ENCODE measurements at regions not wholly inside any gene's neighbourhood (a gene's known extent, or its start where the extent isn't known, plus 50 kb on each side); places are given as distances from the start of the nearest gene placed in this dataset.

DNA sequence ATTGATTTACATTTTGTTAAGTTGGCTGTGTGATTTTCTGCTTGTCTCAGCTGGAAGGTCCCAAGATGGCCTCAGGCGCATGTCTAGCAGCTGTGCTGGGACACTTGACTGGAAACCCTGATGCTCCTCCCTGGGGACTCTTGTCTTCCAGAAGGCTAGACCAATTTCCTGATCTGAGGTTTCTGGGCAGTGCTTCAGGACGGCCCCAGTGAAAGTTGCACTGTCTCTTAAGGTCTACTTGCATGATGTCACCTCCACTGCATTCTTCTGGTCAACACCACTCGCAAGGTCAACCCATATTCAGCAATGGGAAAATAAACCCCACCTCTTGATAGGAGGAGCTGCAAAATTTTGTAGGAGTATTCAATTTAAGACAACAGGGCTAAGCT is 116.0 kb downstream of the SALL1 start:
- DNase-seq: no peak

DNA sequence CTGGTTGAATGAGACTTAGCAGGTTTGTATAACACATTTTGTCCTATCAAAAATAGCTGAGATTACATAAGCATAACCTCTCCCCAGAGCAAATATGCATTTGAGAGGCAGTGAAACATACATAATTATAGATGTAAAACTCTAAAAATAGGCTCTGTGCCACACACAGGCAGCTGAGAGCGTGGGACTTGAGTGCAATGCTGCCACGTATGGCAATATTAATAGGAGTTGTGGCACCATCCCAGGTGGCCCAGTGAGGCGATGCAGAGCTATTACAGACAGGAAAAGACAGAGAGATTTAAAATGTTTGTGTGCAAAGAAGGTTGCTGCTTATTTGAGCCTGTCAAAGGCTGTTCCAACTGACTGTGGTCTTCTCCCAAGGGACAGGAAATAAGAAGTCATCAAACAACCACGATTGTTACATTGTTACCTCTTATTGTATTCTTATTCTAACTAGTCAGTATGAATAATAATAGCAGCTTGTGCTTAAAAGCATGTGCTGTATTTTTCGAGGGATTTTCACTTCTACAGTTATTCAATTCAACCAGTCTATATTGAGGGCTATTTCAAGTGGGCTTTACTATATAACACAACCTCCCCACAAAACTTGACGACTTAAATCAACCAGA is 116.5 kb downstream of the SALL1 start:
- no peak for DNase-seq

DNA sequence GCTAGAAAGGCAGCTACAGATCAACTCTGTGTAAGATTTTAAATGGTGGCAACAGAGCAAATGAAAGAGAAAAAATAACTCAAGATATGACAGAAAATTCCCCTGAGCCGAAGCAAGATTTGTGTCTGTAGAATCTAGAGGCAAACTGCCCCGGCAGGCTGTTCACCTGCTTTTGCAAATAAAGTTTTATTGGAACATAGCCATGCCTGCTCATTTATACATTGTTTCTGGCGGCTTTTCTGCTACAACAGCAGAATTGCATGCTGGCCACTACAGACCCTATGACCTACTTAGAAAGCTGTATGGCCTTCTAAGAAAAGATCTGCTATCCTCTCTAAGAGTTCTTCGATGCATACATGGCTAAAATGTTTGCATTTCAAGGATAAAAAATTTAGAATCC is 119.5 kb downstream of the SALL1 start:
- DNase-seq: no peak

DNA sequence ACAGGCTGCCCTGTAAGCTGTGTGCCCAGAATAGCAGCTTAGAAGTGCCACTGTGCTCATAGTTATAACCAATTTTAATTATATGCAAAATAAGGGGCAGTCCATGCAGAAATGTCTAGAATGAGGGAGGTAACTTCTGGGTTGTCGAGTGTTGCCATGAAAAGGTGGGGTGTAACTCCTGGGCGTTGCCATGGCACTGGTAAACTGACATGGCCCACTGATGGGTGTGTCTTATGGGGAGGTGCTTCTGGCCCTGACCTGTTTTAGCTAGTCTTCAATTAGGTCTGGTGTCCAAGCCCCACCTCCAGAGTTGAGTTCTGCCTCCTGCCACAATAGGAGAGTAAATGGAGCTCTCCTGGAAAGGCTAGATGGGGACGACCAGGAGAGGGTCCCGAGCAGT is 120.6 kb downstream of the SALL1 start:
- DNase-seq: no peak

DNA sequence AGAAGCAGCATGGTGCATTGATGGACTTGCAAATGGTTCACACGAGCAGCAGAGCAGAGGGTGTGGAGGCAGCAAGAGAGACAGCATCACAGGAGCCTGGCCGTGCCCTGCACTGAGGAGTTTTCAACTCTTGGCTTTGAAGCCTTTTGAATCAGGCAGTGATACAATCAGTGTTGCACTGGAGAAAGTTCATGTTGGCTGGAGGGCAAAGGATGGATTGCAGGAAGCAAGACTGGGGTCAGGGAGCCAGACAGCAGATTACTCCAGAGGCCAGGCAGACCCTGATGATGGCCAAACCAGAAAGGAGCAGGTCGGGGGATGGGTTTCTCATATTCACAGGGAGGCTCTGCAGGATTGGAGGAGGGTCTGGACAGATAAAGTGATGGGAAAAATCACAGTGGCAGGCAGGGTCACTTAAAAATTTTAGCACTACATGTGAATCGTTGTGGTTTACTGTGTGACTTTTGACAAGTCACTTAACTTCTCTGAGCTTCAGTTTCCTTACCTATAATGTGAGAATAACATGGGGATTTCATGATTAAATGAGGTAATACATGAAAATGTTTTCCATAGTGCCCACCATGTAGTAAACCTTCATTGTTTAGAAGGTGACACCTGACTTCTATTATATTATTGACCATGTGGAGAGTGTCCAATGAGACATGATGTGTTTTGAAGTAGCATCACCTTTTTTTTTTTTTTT is 125.3 kb downstream of the SALL1 start:
- DNase-seq: no peak

DNA sequence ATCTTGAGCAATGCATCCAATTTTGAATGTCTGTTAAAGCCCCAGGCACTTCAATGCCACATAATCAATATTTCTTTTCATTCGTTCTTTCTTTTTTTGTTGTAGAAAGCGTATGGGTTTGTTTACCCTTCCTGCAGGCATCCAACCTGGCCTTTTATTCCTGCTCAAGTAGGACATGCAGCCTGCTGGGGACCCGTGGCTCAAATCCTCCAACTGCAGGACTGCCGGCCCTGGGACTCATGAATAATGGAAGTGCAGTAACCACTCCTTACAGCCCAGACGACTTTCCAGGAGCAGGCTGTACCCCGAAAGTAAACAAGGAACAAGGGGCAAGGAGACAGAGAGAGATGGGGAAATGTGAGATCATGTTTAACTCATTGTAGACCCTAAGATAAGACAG is 126.4 kb downstream of the SALL1 start:
- no peak for DNase-seq

DNA sequence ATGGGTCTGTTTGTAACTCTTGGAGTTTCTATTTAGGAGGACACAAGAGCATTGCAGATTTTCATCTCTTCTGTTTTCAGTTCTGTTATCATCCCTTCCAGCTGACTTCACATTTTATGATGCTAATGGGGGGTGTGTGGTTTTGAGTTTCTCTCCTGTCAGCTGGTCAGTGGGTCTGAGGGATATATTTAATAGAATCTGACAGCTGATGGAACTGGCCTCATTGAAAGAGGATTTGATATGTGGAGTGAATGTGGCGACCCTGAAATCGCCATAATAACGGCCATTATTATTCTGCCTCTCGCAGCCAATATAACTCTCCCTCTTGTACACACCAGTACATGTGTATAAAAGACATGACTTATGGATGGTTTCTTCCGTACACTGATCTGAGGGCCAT is 128.1 kb downstream of the SALL1 start:
- no peak for DNase-seq

DNA sequence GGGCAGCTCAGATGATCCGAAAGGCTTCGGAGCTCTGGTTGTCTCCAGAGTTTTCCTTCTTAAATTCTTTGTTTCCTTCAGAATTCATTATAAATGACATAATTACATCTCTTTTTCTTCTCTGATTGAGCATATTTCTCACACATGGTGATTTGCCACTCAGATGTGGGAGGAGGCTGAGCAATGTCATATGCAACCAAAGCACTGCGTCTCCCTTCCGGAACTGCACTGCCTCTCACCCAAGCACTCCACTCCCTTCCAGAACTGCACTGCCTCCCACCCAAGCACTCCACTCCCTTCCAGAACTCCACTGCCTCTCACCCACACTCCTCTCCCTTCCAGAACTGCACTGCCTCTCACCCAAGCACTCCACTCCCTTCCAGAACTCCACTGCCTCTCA is 131.5 kb downstream of the SALL1 start:
- no peak for DNase-seq

DNA sequence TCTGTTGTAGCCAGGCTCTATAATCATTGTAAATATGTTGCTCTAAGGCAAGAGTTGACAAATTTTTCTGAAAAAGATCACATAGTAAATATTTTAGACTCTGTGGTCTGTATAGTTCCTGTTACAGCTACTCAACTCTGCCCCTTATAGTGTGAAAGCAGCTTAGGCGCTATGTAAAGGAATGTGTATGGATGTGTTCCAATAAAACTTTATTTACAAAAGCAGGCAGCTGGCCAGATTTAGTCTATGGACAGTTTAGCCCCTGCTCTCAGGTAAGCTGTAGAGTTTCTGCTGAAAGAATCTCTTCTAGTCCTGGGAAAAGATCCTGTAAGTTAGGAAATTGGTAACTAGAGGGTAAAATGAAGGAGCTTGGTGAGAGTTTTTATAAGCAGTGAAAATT is 133.1 kb downstream of the SALL1 start:
- no peak for DNase-seq

DNA sequence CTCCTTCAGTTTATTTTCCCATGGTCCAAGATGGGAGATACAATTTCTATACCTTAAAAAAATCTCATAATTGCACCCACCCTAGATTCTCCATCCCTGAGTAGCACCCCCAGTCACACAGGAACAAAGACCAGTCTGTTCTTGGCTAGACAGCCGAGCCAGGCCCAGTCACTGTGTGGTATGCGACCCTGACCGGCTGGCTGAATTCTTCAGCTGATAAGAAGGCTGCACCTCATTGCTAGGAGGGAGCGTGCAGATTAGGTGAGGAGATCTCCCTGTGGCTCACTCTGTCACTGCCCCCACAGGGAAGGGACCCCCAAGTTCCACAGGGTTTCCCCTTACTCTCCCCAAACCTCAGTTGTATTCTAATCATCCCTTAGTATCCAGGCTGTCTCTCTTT is 138.7 kb downstream of the SALL1 start:
- no peak for DNase-seq

DNA sequence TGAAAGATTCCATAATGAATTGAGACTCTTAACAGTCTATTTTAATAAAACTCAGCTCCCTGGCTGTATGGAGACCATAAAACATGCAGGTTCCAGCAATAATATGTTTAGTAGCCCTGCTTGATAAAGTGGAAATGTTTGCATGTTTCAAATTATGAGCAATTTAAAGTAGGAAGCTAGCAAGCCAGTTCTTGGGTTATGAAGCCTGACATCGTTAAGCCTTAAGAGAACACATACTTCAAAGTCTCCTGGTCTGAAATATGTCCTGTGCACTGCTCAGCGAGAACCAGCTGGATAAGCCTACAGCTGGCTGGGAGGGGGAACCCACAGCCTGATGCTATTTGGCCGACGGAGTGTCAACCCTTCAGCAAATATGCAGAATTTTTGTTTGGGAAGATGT is 140.3 kb downstream of the SALL1 start:
- no peak for DNase-seq

DNA sequence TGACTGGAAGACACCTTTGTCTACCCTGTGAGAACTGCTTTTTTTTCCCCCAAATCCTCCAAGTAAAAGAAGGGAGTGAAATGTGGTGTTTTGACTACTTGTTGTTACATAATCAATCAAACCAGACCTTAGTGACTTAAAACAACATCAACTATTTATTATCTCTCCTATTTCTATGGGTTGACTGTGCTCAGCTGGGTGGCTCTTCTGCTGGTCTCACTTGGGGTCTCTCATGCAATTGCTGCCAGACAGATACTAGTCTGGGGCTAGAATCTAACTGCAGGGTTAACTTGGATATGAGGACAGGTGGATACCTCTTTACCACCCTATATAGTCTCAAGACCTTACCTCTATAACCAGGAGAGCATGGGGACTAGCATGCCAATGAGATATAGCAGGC is 141.3 kb downstream of the SALL1 start:
- no peak for DNase-seq

DNA sequence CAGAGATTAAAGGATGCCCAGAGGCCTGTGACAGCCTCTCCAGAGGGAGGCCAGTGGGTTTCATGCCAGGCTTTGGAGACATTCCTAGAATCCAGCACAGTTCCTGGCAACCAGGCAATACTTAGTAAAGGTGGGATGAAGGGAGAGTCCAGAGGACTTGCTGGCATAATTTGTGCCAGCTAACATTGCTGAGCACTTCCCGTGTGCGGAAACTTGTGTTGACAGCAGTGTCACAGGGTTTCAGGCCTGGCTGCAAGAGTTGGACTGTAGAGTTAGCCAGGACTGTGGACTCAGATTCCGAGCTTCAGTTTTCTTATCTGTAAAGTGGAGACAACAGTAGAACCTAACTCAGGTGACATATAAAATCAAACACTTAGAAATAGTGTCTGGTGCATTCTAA is 141.7 kb downstream of the SALL1 start:
- DNase-seq: no peak

DNA sequence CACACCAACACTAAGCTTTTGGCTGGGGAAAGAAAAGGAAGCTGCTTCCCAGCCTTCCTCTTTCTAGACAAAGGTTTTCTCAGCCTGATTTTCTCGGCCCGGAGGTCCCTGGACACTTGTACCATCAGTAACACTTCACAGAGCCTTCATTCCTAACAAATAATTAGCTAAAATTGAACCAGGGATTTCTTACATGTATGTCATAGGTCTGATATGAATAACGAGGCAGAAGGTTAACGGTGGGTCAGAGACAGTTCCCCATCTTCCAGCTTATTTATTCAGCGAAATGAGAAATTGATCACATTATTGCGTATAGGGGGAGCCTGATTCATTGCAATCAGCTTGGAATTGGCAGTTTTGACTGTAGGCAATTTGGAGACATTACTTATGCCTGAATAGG is 142.5 kb downstream of the SALL1 start:
- DNase-seq: no peak

DNA sequence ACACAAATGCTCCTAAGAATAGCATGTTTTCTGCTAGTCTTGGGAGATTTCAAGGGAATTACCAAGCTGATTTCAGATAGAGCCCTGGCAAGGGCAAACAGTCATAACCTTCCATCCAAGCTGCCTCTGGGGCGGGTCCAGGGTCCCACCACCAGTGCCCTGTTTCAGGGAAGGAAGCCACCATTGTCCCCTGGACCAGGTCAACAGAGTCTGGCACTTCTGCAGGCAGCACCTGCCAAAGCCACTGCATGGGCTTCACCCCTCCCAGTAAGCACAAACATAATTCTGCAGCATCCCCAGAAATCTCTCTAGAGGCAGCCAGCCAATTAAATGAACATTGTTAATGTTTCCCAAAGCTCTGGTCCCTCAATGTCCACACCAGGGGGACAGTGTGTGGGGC is 143.0 kb downstream of the SALL1 start:
- DNase-seq: no peak

DNA sequence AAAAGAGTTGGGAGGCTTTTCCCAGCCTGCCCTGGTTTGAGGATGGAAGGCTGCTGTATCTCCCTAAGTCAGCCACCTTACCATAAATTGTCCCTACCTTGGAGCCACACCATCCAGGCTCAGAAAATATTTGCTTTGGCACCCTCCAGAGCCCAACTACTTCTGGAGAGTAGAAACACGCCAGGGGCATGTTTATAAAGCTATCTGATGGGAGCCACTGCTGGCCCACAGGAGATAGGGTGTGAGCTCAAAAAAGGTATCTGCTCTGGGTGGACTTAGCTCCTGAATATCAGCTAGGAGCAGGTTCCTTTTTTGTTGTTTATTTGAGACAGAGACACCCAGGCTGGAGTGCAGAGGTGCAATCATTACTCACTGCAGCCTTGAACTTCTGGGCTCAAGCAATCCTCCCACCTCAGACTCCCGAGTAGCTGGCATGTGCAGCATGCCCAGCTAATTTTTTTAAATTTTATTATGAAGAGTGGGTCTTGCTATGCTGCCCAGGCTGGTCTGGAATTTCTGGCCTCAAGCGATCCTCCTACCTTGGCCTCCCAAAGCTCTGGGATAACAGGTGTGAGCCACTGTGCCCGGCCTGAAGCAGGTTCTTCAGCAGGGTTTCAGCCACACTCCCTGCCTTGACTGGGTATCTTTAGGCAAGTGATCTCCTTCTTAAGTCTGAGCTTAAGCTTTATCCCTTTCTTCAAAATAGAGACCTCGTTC is 147.1 kb downstream of the SALL1 start:
- no peak for DNase-seq

DNA sequence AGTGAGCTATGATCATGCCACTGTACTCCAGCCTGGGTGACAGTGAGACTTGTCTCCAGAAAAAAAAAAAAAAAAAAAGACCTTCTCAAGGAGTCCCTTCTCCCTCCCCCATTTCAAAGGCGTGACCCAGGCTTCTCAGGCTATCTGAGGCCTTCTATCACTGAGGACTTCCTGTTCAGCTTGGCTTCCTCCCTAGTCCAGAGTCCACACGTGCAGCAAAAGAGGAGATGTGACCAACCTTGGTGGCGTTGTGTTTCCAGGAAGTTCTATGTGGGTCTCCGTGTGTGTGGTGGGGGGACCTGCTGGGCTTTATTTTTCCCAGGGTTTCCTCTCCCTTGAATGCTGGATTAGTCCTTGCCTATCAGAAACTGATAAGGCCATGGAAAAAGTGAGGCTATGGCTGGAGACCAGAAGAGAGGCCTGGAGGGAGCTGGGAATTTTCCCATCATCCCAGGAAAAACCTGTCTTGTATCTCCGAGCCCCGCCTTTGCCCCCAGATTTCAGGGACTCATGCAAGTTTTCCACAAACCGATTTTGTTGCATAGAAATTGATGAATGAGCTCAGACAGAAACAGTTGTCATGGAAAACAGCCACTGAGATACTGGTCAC is 148.1 kb downstream of the SALL1 start:
- DNase-seq: no peak

DNA sequence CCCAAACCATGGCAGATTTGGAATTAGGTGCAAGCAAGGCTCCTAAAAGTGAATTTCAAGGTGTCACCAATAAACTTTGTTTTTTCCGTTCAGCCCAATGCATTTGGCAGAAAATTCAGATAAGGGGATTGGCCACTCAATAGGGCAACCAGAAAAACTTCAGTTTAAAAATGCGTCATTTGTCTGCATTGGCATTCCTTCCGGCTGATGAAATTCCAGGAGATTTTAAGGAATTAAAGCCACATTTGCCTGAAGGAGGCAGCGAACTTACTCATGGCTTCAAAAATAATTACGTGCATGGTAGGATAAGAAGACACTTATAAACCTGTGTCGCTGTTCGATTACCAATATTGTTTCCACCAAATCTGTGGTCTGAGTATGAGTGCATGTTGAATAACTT is 151.9 kb downstream of the SALL1 start:
- DNase-seq: no peak

DNA sequence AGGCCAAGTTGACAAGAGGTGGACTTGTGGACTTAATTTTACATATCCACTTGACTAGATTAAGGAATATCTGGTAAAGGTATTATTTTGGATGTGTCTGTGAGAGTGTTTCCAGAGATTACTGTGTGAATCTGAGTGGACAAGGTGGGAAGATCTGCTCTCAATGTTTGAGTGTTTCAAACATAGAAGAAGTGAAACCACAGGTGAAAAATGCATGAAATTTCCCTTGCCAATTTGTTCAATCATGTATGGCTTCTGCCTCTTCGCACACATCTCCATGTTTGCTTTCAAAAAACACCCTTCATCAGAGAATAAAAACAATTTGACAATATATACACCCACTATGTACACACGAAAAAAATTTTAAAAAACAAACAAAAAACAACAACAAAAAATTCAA is 152.7 kb downstream of the SALL1 start:
- DNase-seq: no peak

DNA sequence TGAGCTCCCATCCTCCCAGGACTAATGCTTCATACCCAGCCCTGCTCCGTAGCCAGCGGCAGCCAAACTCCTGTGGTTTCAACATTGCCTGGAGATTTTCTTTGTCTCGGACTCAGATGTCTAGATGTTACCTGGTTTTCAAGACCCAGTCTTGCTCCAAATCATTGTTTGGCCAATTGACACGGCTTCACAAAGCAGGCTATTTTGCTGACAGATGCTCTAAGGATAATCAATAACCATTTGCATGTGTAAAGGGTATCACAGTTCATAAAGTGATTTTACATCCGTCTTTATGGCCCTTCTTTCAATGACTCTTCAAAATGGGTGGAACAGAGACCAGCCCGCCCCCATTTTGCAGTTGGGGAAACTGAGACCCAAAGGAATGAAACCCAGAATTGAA is 153.4 kb downstream of the SALL1 start:
- DNase-seq: no peak

DNA sequence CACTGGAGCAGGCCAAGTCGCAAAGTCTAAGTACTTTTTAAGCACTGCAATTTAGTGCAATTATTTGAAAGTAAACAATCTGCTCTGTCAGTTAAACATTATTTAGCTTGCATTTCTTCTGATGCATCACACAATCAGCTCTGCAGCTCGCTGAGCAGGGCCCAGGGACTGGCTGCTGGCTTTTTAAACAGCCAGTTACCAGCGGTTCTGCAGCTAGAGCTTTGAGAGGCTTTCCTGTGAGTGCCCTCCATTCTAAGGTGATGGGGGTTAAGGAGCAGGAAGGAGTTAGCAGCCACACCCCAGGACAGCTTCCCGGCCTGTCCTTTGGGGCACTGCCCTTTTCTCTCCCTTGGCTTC is 154.3 kb downstream of the SALL1 start:
- DNase-seq: no peak

DNA sequence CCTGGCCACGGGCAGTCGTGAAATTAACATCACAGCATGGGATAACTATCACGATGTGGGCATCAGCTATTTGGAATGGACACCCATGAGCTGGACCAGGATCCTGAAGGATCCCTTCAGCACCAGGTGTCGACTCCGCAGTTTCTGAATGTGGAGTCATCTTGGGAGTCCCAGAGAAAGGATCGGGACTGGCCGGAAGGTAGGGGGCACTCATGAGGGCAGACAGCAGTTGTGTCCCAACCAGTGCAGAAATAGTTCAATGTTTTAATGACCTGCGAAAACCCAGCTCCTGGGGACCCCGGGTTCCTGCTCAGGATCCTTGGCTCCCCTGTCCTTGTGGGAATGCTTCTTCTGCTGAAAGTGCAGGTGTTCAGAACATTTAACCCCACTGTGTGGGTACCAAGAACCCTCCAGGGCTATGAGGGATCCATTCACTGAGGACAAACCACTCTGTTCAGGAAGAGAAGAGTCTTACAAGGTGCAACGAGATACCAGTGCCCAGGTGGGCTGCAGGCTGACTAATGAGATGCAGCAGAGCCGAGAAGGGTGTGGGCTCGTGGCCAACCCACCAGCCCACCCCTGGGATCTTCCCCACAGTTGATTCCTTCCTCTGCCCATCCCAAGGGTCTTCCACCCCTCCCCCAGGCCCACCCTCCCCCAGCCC is 154.8 kb downstream of the SALL1 start:
- no peak for DNase-seq

DNA sequence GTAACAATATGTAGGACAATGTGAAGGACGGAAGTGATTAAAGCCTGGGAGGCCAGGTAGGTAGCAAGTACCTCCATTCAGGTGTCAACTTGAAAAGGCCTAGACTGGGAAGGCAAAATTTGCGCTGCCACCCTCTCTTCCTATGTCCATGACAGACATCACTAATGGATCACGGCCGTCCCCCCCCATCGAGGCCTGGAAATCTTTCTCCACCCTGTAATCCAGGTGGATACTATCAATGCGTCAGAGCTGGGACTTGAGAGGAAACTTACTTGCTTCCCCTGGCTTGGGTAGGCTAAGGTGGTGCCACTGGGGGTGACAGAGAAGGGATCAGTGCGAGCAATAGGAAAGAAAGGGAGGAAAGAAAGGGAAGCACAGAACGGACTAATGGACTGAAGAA is 156.1 kb downstream of the SALL1 start:
- no peak for DNase-seq
